ENCODE measurements at regions not wholly inside any gene's neighbourhood (a gene's known extent, or its start where the extent isn't known, plus 50 kb on each side); places are given as distances from the start of the nearest gene placed in this dataset.
A peak's percentile ranks its signal among the peaks of the same experiment; 100 is the strongest.

DNA sequence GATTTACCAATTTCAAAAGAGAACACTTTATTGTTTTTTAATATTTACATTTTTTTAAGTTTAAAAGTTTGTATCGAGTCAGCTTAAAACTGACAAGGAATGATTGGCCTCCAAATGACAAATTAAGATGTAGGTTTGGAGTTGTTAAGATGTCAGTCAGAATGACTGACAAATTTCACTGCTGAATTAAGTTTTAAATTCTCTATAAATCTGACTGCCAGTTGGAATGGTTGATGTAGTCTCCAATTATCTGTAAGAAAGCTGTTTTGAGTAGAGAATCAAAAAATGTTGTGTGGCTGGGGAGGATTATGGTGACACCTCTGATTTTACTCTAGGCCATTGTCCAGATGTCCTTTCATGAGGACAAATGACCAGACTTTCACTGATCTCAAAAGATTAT lies 165.3 kb upstream of the CDH20 start:
- DNase-seq, result no peak

DNA sequence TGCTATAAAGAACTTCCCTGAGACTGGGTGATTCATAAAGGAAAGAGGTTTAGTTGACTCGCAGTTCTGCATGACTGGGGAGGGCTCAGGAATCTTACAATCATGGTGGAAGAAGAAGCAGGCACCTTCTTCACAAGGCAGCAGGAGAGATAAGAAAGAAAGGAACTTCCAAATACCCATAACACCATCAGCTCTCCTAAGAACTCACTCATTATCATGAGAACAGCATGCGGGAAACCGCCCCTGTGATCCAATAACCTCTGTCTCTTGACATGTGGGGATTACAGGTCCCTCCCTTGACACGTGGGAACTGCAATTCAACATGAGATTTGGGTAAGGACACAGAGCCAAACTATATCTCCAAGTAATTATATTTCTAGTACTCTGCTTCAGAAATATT lies 163.8 kb upstream of the CDH20 start:
- no peak for DNase-seq

DNA sequence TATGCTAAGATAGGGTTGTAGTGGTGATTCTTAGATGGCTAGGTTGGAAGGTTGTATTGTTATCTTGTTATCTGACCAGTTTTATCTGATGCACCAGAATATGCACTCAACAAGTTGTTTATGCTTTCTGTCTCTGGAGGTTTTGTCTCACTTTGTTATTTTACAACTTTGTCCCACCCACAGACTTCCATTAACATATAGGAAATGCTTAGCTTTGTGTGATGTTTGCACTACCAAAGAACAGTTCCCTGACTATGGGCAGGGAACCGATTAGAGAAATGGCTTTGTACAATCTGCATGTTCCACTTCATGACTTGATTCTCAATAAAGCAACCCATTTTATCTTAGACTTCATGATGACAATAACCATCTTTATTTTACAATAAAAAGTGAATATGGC lies 160.6 kb upstream of the CDH20 start:
- no peak for DNase-seq

DNA sequence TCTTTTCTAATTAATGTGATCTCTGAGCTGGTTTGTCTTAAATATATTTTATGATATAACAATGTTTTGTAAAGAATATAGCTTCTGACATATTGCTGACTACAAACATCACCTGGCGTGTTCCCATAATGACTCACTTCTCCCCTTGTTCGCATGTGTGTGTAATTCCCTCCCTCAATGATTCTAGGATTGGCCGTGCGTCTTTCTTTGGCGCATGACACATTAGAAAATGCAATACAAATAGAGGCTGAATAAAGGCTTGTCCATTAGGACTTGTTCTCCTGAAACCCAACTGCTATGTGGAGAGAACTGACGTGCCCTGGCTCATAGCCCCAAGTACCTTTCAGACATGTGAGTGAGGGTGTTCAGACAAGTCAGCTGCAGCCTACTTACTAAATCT lies 159.7 kb upstream of the CDH20 start:
- no peak for DNase-seq

DNA sequence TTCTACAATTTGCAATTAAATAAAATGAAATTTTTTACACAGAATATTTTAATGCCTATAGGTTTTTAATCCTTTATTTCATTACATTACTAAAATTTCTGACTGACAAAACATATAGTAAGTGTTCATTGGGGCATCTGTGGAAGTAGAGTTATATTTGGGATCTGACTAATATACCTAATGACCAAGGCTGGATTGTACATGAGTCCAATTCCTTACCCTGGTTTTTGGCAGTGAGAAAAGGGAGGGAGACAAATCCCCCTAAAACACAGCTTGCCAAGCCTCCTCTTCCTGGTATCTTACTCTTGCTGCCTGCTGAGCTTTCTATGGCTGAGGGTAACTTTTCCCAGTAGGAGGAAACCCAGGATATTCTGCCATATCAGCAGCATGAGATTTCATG lies 149.4 kb upstream of the CDH20 start:
- DNase-seq, result no peak

DNA sequence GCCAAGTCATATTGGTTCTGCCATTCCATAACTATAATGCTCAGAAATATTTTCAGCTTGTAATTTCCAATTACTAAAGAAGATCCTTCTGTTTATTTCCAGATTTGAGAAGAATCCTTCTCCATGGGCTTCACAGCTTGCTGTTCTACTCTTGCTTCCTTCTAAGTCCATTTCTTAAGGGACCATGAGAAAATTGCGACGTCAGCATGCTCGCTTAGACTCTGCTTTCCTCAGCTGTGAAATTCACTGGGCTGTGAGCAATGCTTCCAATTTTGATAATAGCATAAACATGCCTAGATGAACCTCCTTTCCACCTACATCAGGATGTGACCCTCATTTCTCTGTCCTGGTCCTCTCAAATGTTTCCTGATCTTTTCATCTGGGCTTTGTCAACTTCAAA lies 145.3 kb upstream of the CDH20 start:
- DNase-seq, result no peak

DNA sequence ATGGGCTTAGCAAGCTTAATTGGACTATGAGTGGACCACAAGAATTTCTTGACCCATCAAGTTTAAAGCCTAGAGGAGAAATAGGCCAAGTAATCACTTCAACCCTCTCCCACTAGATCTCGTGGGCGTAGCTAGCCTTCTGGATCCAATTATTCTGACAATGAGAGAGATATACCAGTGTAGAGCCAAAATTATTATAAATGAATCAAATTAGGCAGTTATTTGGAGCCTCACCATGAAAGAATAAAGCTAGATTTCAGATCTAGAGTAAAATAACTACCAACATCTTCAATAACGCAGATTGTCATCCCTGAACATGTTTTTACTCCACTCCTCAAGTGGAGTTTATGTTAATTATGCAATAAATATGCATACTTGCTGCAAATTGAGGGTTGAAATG lies 143.9 kb upstream of the CDH20 start:
- DNase-seq, result no peak

DNA sequence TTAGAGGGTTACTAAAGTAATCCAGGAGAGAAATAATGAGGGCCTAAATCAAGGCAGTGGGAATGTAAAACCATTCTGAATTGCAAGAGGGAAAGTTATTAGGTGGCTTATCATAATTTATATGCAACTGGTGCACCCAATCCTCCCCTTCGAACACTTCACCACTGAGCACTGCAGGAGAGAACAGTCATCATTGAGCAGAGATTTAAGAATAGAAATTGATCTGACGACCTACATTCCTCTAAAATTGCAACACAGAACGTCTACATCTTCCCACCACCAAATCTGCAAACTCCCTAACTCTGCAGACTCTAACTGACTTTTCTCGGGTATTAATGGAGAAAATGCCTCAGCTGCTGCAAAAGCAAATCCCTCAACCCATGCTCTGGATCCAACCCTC lies 138.5 kb upstream of the CDH20 start:
- no peak for DNase-seq

DNA sequence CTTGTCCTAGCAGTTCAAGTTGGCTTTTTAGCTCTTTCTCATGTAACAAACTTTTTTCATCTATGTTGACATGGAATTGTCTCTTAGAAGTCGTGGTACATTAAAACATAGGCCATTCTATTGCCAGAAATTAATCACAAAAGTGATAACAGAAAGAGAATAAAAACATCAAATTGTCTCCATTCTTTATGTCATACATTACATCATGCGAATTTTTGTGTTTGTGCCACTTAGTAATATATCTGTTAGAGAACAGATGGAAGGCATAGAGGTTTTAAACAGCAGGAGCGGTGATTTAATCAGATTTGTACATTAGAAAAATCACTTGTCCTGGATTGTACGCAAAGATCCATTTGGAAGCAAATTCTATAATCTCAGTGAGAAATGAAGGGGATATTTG lies 136.5 kb upstream of the CDH20 start:
- no peak for DNase-seq

DNA sequence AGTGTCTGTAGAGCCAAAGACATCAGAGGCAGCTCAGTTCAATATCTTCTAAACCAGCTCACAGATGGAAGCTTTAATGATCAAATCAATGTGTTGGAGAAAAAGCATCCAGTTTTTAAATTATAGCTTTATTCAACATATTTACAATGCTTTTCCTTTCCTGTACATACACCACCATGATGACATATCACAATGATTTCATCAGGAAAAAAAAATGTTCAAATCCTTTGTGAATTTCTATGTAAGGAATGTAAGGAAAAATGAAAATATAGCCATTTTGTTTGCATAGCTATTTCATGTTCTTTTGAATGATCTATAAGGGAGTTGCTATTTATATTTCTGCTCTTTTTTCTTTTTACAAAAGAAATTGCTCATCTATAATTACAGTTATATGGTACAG lies 134.7 kb upstream of the CDH20 start:
- DNase-seq, result no peak

DNA sequence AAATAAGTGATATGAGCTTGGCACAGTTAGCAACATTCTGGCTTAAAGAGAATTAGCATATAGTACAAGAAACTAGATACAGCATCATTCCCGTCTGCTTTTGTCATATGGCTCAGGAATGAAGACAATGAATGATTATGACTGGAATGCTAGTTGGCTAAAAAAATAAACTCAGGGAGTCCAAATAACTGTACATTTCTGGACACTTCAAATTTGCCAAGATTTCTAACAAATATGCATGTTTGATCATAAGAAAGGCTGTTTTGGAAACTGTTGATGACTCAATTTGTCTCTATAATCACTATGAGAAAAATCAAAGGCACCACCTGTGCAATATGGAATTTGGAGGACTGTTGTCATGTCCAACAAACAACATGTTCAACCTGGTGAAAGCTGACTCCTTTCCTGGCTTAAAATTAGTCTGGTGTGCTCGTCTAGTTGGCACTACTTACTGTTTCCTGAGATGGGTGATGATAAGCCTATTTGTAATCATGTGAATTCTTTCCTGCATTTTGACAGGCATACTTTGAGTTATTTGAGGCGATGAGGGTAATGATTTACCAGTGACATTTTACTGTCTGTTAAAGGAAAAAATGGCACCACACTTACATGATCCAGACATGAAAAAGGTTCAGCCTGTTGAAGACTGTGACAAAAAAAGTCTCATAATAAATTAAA lies 133.9 kb upstream of the CDH20 start:
- peak; percentile 46 for DNase-seq

DNA sequence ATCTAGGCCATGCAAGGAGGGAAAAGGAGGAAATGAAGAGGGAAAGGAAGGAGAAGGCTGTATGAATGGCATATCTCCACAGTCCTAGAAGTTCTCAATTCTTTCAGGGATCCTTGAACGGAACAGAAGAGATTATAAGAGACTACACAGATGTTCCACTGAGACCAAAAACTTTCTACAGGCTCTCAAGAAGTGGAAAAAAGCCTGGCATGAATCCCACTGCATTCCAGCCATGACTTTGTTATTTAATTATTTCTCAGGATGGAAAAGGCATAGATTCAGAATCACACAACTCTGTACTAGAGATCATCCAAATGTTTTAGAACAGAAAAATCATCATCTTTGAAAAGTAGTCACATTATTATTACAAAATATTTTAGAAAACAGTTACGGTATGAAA lies 131.7 kb upstream of the CDH20 start:
- DNase-seq, result peak; percentile 76

DNA sequence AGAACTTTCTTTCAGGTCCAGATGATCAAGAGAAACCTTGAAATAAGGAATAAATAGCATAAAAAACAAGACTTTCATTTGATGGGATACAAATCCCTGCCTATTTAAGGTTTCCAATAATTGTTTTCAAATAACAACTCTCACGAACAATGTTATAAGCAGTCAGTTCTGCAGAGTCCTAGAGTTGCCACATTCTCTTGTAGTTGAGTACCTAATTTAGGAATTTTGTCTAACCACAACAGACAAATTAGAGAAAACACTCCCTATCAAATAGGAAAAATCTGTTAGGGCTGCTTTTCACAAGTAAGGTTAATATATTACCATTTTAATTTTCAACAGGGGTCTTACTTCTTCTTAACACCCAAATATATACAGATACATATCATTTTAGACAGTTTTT lies 130.1 kb upstream of the CDH20 start:
- no peak for DNase-seq

DNA sequence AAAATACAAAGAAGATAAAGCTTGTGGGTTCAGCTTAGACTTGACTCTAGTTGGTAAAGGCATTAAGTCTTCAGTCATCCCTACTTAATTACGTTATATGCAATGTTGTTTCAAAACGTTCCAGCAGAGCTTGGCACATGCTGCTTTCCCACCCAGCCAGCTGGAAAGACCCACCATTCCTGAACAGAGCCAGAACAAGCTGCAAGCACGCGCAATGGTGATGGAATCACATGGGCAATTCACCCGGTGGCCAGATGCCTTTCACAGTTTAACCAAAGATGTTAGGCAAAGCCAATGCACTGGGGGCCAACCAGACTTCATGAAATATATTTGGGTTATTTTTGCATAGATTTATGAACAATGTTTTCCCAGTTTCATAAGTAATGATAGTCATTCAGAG lies 123.4 kb upstream of the CDH20 start:
- peak; percentile 71 for DNase-seq

DNA sequence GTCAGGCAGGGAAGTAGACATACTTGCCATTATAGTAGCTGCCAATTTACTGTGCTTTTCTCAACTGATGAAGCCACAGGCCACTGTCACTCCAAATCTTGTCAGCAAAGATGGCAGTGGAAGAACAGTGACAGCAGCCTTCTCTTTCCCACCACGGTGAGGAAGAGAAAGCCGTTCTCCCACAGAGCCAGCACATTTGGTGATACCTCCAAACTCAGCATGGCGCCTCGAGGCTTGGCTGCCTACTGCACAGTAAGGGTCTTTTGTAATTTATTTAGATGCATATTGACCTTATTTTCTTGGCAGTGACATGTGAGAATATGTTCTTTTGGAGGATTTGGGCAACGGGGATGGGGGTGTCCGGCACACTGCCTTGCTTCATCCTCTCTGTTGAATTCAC lies 117.2 kb upstream of the CDH20 start:
- no peak for DNase-seq

DNA sequence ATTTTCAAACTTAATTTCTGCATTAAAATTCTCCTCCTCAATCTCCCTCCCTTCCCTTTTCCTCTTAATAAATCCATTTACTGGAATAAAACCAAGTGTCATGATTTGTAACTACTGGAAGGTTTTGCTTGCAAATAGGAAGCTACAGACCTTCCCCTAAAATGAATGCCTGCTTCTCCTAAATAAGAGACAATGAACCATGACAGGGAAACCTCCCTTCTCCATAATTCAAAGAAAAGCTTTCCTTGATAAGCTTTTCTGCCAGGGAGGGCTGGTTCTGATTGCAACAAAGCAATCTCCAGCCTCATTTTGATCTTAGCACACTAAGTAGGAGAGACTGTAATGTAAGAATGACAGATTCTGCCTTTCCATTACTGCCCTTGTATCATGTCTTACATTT lies 111.0 kb upstream of the CDH20 start:
- DNase-seq, result no peak

DNA sequence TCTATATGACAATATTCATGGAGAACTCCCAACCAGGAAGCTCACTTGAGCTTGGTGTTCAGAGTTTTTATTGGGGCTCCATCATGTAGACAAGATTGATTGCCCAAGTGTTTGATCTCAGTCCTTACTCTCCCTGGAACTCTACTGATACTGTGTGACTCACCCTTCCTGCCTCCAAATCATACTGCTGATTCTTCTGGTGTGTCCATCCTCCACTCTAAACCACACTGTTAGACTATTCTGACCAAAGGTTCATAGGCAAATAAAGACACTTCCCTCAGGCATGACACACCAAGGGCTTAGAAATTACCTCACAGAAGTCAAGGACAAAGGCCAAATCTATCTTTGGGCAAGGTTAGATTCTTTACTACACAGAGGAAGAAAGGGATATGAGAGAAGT lies 107.9 kb upstream of the CDH20 start:
- no peak for DNase-seq

DNA sequence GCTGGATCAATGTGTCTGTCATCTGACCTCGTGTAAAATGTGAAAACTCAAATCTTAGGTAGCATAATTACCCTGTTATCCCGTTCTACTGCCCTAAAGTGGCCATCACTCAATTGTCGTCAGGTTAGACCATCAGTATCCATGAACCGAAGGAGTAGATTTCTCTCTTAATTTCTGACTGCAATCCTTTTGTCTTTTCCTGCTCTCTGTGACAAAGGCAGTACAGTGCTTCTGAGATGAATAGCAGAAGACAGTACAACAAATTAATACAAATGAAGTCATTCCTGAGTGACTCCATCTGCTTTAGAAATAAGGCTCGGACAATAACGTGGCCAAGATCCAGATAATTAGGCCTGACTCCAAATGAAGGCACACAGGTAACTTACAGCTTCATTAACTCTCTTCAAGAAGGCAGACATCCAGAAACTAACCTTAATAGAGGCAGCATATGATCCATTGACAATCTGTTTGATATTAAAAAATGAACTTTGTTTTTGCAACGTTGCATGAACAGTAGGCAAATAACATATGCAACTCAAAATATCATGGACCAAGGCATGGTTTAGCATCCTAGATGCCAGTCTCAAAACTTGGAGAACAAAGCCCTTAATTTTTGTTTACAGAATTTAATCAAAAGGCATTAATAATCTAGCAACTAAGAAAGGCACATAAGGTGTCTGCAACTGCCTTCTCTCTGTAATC lies 96.7 kb upstream of the CDH20 start:
- DNase-seq, result no peak

DNA sequence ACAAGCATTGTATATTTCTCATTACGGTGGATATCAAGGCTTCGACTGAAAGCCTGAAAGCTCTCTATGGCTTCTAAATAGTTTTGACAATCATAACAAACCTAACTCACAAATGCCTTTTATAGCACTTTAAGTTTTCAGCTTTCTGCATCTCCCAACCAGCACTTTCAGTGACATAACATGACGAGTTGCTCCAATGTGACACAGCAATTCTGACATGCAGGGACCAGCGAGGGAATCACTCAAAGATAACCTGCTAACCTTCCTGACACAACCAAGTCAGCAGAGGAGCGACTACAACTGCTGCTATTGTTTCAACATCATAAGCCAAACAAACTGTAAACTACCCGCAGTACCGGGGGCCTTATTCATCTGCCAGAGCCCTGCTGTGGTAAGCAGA lies 95.7 kb upstream of the CDH20 start:
- DNase-seq, result no peak

DNA sequence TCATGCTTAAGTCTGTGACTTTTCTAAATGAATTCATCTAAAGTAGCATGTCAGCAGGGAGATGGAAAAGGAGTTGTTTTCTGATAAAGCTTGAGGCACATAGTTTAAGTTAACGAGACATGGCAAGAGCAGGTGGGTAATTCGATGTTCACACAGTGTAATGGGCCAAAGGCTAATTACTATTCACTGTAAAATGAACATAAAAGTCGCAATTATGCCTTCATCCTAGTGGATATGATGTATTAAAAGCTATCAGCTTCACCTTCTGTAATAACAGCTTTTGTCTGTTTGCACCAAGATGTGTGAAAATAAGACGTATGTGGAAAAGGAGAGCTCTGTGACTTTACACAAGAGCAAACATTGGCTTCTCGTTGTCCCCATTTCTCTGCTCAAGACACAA lies 94.2 kb upstream of the CDH20 start:
- DNase-seq, result no peak

DNA sequence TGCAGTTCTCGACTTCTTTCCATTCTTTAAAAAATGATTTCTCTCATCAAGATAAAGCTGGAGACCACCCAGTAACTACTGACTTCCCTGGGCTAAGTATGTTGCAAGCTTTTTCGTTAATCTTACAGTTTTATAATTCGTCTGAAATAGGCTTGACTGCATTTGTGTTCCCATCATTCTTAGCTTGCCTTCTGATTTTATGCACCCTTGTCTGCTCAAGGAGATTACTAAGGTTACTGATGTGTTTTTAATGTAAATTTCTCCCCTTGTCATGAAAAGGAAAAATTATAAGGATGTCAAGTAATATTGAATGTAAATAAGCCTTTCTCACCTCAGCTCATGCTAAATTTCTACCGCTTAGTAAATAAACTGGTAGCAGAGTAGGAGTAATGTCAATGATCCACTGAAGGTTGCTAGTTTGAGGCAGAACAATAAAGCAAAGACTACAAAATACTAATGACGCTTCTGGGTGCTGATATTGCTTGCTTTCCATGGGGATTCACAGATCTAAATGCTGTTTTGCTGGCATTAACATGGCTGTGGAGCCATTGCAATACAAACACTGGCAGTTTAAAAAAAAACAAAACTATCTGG lies 91.9 kb upstream of the CDH20 start:
- no peak for DNase-seq

DNA sequence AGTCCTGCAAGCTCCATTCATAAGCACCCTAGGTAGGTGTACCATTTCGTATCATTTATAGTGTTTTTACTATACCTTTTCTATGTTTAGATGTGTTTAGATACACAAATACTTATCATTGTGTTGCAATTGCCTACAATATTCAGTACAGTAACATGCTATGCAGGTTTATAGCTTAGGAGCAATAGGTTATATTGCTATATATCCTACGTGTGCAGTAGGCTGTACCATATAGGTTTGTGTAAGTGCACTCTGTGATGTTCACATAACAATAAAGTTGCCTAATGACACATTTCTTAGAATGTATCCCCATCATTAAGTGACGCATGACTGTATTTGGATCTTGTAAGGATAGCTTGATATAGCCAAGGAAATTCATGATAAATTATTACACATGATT lies 88.6 kb upstream of the CDH20 start:
- no peak for DNase-seq

DNA sequence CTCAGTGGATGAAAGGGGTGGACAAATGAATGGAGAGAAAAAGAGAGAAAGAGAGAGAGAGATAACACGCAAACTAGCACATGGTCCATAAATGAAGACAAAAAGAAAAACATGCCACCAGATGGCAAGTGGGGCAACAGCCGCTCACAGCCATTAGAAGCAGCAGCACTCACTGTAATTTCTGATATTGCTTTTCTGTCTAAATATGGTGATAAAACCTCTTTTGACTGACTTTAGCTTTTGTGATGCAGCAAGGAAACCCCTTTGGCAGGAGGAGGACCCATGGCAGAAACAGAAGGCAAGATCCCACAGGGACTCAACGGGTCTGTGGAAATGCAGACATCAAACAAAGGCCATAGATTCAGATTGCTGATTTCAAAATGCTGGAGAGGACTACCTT lies 88.0 kb upstream of the CDH20 start:
- no peak for DNase-seq

DNA sequence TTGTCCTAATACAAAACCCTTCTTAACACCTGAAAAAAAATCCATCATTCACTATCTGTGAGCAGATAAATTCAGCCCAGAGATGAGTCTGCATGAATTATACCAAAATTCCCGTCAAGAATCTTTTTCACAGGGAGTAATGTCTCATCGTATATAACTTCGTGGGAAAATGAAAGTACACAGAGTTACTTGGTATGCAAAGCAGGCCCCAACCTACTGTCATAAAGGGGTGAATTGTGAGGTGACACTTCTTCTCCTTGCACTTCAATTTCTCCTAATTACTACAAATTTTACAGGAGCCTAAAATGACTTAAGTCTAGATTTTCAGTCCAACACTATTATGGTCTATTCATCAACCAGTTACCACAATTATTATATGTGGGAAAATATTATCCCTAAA lies 84.6 kb upstream of the CDH20 start:
- no peak for DNase-seq

Data from muscle of arm (tissue), 1 donor.